ENCODE measurements at regions not wholly inside any gene's neighbourhood (a gene's known extent, or its start where the extent isn't known, plus 50 kb on each side); places are given as distances from the start of the nearest gene placed in this dataset.

GRCh38 chr17:73941919-73942530 lies 261.5 kb upstream of the RPL38 start:
- TF ChIP-seq CTCF (IDR thresholded peaks at IDR 0.05): no peak
- ChIA-PET POLR2A (no interaction called here), CTCF (no interaction called here)
- intact Hi-C loops (cut with micrococcal nuclease): no loop called here
- H3K4me1 Mint-ChIP-seq: no peaks in the 10 kb centered on the region
- H3K27ac Mint-ChIP-seq: no peak overlapping the region
- no peak for DNase-seq
- ATAC-seq (ENCODE audit: low read depth): no peak
- H3K9me3 Mint-ChIP-seq: no peaks in the 10 kb centered on the region
- H3K36me3 Mint-ChIP-seq (ENCODE audit: low read depth): no peaks in the 10 kb centered on the region
- no peak overlapping the region for H3K4me3 Mint-ChIP-seq
- H3K27me3 Mint-ChIP-seq: peaks cover 13% of the 10 kb centered on the region

- Mint-ChIP-seq H3K27ac (no peak overlapping the region), H3K4me1 (no peaks in the 10 kb centered on the region), H3K27me3 (peaks cover 18% of the 10 kb centered on the region), H3K9me3 (no peaks in the 10 kb centered on the region), H3K4me3 (no peak overlapping the region), H3K36me3 (ENCODE audit: low read depth) (no peaks in the 10 kb centered on the region)
- CTCF ChIA-PET: interaction anchor here (0.5 kb wide), 1 partner anchor 1271 kb away, joined by 3 read pairs; no protein-coding TSS in a partner anchor
- DNase-seq (no peak), ATAC-seq (ENCODE audit: low read depth) (no peak)
- intact Hi-C loops (cut with micrococcal nuclease): no loop called here
- TF ChIP-seq CTCF (IDR thresholded peaks at IDR 0.05): no peak
- POLR2A ChIA-PET: no interaction called here
Observed at GRCh38 chr17:73942703-73943415, 260.6 kb upstream of the RPL38 start.

GRCh38 chr17:73943416-73944110 lies 259.9 kb upstream of the RPL38 start:
- DNase-seq (no peak), ATAC-seq (ENCODE audit: low read depth) (no peak)
- no peak for TF ChIP-seq CTCF (IDR thresholded peaks at IDR 0.05)
- H3K36me3 Mint-ChIP-seq (ENCODE audit: low read depth): no peaks in the 10 kb centered on the region
- no peak overlapping the region for H3K27ac Mint-ChIP-seq
- peaks cover 18% of the 10 kb centered on the region for H3K27me3 Mint-ChIP-seq
- H3K9me3 Mint-ChIP-seq: no peaks in the 10 kb centered on the region
- ChIA-PET POLR2A (no interaction called here), CTCF (interaction anchor here (0.5 kb wide), 1 partner anchor 1272 kb away, joined by 3 read pairs; no protein-coding TSS in a partner anchor)
- H3K4me3 Mint-ChIP-seq: no peak overlapping the region
- no peaks in the 10 kb centered on the region for H3K4me1 Mint-ChIP-seq
- intact Hi-C loops (cut with micrococcal nuclease): no loop called here

- no peak overlapping the region for H3K27ac Mint-ChIP-seq
- TF ChIP-seq CTCF (IDR thresholded peaks at IDR 0.05): no peak
- DNase-seq (no peak), ATAC-seq (ENCODE audit: low read depth) (no peak)
- no peaks in the 10 kb centered on the region for H3K9me3 Mint-ChIP-seq
- ChIA-PET CTCF (no interaction called here), POLR2A (no interaction called here)
- no peak overlapping the region for H3K4me3 Mint-ChIP-seq
- intact Hi-C loops (cut with micrococcal nuclease): no loop called here
- peaks cover 18% of the 10 kb centered on the region for H3K27me3 Mint-ChIP-seq
- no peaks in the 10 kb centered on the region for H3K4me1 Mint-ChIP-seq
- no peaks in the 10 kb centered on the region for H3K36me3 Mint-ChIP-seq (ENCODE audit: low read depth)
Observed at GRCh38 chr17:73944366-73944765, 259.1 kb upstream of the RPL38 start.

- Mint-ChIP-seq H3K9me3 (no peaks in the 10 kb centered on the region), H3K36me3 (ENCODE audit: low read depth) (no peaks in the 10 kb centered on the region), H3K27me3 (peaks cover 27% of the 10 kb centered on the region), H3K27ac (no peak overlapping the region), H3K4me3 (no peak overlapping the region), H3K4me1 (peaks cover 4% of the 10 kb centered on the region)
- POLR2A ChIA-PET: no interaction called here
- ATAC-seq (ENCODE audit: low read depth) (no peak), DNase-seq (no peak)
- TF ChIP-seq CTCF (IDR thresholded peaks at IDR 0.05): no peak
- intact Hi-C loops (cut with micrococcal nuclease): no loop called here
- CTCF ChIA-PET: no interaction called here
Observed at GRCh38 chr17:73947281-73947965, 256.1 kb upstream of the RPL38 start.
